Lower leg skin (tissue), 4 donors: ENCODE measurements at regions not wholly inside any gene's neighbourhood (a gene's known extent, or its start where the extent isn't known, plus 50 kb on each side); places are given as distances from the start of the nearest gene placed in this dataset.

Source experiments
- DNase-seq, 2 donors: peaks; one replicate each; pipeline ENCODE4 v3.0.0-alpha.2; 2019; ENCODE audit warnings: low spot score in 2 of 2
- H3K4me3 ChIP-seq: fragments of 200-600 bp; sonication (generic); 2 replicates; pipeline ENCODE4 v1.5.1; 2017; ENCODE audit warnings: mild to moderate bottlenecking, low read depth; ENCODE audit not compliant: poor library complexity, severe bottlenecking
- POLR2A ChIP-seq, 2 donors: fragments of 450-650 bp; IDR thresholded peaks; one replicate each; pipeline ENCODE4 v1.6.1; 2016 to 2017; ENCODE audit warnings: antibody characterized with exemption in 2 of 2, mild to moderate bottlenecking in 1 of 2, moderate library complexity in 1 of 2
- WGBS, 2 donors: methylation state at CpG; one replicate each; pipeline ENCODE4 v1.1.5; 2018; 5-methylcytosine and 5-hydroxymethylcytosine counted together
- intact Hi-C: fragments of 100-400 bp; cut with DNase I; formaldehyde crosslinking; loops from one replicate; pipeline ENCODE4 v1.15.0; 2023; ENCODE audit warnings: low total_unique reads
- TF ChIP-seq, protein P1 (sequence below), 3 donors: fragments of 450-650 bp; IDR thresholded peaks; one replicate each; pipeline ENCODE4 v1.5.1; 2016; ENCODE audit warnings: antibody characterized with exemption in 3 of 3, mild to moderate bottlenecking in 3 of 3, moderate library complexity in 2 of 3

DNA sequence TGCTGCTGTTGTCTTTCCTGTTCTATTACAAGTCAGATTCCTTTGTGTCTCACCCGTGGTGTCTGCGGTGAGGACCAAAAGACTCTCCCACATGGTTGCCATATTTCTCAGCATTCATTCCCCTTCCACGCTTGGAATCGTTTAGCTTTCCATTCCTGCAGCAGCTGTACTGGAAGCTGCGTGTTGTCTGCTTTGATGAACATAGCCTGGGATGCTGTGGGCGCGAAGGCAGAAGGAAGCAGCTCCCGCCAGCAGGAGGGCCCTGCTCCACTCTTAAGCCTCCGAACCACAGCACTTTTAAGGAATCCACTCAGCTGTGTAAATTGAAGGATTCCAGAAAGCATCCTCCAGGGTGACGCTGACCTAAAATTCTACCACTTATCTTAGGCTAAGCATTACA is 303.6 kb upstream of the PITRM1 start:
- 64 to 82% methylated on average over 10 of the region's 10 CpGs for WGBS, 2 donors
- intact Hi-C loops = no loop called here
- TF ChIP-seq POLR2A (IDR thresholded peaks at IDR 0.05) = no peak
- no peak overlapping the region for H3K4me3 ChIP-seq
- peak in 1 of 2 donors; percentile 56 for DNase-seq

DNA sequence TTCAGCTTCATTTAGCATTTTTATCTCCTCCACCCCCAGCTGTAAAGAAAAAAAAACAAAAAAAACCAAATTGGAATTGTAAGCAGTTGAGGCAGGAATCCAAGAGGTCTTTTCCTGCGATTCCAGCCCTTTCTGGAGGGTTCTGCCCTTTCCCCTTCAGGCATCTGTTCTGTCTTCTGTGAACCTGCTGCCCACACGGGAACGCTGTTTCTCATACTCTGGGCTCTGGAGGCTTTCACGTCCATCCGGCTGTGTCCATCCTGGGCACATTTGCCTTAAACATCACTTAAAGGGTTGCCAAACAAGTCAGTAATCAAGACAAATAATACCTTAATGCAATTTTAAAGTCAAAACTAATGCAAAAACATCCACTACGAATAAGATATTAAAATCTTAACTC is 302.8 kb upstream of the PITRM1 start:
- TF ChIP-seq, protein P1, sequence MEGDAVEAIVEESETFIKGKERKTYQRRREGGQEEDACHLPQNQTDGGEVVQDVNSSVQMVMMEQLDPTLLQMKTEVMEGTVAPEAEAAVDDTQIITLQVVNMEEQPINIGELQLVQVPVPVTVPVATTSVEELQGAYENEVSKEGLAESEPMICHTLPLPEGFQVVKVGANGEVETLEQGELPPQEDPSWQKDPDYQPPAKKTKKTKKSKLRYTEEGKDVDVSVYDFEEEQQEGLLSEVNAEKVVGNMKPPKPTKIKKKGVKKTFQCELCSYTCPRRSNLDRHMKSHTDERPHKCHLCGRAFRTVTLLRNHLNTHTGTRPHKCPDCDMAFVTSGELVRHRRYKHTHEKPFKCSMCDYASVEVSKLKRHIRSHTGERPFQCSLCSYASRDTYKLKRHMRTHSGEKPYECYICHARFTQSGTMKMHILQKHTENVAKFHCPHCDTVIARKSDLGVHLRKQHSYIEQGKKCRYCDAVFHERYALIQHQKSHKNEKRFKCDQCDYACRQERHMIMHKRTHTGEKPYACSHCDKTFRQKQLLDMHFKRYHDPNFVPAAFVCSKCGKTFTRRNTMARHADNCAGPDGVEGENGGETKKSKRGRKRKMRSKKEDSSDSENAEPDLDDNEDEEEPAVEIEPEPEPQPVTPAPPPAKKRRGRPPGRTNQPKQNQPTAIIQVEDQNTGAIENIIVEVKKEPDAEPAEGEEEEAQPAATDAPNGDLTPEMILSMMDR (IDR thresholded peaks at IDR 0.05) = no peak
- TF ChIP-seq POLR2A (IDR thresholded peaks at IDR 0.05) = no peak
- peak in 1 of 2 donors; percentile 78 for DNase-seq
- 70 to 82% methylated on average over 6 of the region's 6 CpGs for WGBS, 2 donors
- no peak overlapping the region for H3K4me3 ChIP-seq
- intact Hi-C loops = no loop called here

DNA sequence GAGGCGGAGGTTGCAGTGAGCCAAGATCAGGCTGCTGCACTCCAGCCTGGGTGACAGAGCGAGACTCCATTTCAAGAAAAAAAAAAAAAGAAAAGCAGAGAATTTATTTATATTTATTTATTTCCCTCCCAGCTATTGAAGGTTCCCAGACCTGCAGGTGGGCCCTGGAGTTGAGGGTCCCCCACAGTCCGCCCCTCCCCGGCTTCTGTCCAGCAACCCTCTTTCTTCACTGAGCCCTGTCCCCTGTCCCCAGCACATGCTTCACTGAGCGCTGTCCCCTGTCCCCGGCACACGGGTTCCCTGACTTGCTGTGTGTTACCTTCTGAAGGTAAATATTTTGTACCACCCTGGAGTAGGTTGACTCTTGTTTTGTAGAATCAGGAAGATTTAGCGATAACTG is 301.7 kb upstream of the PITRM1 start:
- H3K4me3 ChIP-seq = no peak overlapping the region
- no peak for TF ChIP-seq POLR2A (IDR thresholded peaks at IDR 0.05)
- TF ChIP-seq, protein P1 (IDR thresholded peaks at IDR 0.05) = no peak
- DNase-seq = peak in 1 of 2 donors; percentile 81
- intact Hi-C loops = no loop called here
- 97% methylated on average over 8 of the region's 8 CpGs for WGBS, 2 donors

DNA sequence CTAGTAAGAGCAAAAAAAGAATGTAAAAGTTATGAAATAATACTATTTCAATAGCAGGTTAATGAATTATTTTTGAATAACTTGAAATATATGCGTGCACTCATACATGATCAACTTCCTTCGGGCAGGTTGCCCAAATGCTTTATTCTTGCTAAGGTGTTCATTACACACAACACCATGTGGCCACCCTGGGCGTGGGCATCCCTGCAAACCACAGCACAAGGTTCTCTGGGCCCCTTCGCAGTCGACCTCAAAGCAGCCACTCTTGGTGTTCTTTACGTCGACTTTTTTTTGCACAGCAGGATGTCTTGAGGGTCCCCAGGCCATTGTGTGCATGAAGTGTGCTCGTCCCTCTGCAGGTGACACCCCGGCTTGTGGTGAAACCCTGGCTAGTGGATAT is 300.7 kb upstream of the PITRM1 start:
- peak in 1 of 2 donors; percentile 84 for DNase-seq
- TF ChIP-seq POLR2A (IDR thresholded peaks at IDR 0.05) = no peak
- TF ChIP-seq, protein P1 (IDR thresholded peaks at IDR 0.05) = no peak
- intact Hi-C loops = no loop called here
- H3K4me3 ChIP-seq = no peak overlapping the region
- 78 to 86% methylated on average over 9 of the region's 9 CpGs for WGBS, 2 donors

DNA sequence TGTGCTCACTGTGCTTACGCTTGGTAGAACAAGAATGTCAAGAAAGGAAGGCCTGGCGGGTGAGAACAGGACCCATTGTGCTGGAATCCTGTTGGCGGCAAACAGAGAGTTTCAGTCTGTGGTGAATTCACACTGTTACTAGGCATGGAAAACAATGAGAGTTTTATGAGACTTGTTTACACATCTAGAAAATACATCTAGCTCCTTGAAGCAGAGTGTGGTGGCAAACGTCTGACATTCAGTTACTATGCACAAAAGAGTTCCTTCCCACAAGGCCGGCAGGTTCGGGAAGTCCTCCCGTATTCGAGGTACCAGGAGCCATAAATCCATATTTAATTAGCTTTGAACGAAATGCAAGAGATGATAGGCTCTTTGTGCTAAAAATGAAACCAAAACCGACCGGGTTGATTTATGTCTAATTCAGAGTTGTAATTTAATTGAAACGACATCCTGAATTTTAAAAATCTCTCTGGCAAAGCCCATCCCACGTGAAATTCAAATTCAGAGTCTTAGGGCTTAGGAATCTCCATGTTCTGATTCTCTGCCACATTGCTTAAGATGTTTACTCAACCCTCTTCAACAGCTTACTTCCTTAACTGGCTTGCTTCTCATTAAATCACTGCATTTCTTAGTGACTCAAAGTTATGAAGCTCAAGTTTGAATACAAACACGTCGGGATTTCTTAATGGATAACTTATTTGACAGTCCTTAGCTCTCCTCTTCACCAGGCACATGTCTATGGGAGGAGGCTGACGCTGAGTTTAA is 299.9 kb upstream of the PITRM1 start:
- intact Hi-C loops = no loop called here
- peak in 1 of 2 donors; percentile 88 for DNase-seq
- TF ChIP-seq POLR2A (IDR thresholded peaks at IDR 0.05) = no peak
- TF ChIP-seq, protein P1 (IDR thresholded peaks at IDR 0.05) = no peak
- no peak overlapping the region for H3K4me3 ChIP-seq
- 7 to 9% methylated on average over 16 of the region's 16 CpGs for WGBS, 2 donors

DNA sequence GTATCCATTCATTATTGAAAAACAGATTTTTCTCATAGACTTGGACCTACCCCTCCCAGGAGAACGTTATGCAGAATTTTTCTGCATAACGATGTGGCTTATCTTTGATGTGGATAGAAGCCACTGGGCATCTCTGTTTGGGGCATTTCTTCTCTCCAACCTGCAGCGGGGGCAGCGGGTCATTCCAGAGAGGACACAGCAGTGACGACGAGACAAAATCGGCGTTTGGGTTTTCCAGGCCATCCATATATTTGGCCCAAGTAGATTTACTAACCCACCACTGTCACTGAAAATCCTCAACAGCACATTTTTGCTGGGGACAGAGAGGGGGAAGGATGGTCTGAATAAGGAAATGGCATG is 299.3 kb upstream of the PITRM1 start:
- DNase-seq = no peak
- intact Hi-C loops = no loop called here
- TF ChIP-seq, protein P1 (IDR thresholded peaks at IDR 0.05) = no peak
- WGBS, 2 donors = 62 to 77% methylated on average over 8 of the region's 8 CpGs
- H3K4me3 ChIP-seq = no peak overlapping the region
